ENCODE measurements at regions not wholly inside any gene's neighbourhood (a gene's known extent, or its start where the extent isn't known, plus 50 kb on each side); places are given as distances from the start of the nearest gene placed in this dataset.

DNA sequence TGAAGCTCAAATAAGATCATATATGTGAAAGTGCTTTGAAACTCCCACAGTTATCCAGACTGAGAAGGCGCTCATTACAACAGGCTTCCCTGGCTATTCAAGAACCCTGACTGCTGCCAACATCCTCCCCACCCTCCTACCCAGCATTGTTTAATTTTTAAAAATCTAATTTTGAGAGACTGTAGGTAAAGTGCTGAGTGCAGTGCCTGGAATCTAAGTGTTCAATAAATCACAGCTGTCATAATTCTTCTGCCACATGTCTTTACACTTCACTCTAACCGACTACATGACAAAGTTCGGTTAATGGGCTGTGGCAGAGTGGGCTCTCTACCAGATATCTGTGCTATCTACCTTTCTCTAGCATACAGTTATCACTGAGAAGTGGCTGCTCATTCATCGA lies 255.6 kb upstream of the C9orf72 start:
- CTCF ChIA-PET: no interaction called here
- in situ Hi-C loops (cut with MboI; ENCODE audit: low sequenced_read_pairs): no loop called here

More for the DNA sequence above, 255.6 kb upstream of the C9orf72 start:
- Histone ChIP-seq H2AK5ac (ENCODE audit: low read depth, low read length) (no peak overlapping the region), H3K4ac (ENCODE audit: low read depth, low read length) (no peak overlapping the region), H2BK5ac (ENCODE audit: low read depth, low read length, poor library complexity, severe bottlenecking) (no peak overlapping the region), H2BK15ac (ENCODE audit: low read depth, low read length) (no peak overlapping the region), H3K9ac (ENCODE audit: low read depth, low read length) (no peak overlapping the region), H3K18ac (ENCODE audit: low read depth, low read length) (no peak overlapping the region), H3K9me3 (ENCODE audit: control insufficient read depth, insufficient read depth, low read length) (no peaks in the 10 kb centered on the region), H4K91ac (ENCODE audit: insufficient read depth, low read depth, low read length) (no peak overlapping the region), H3K4me1 (ENCODE audit: control insufficient read depth, insufficient read depth, low read length) (no peaks in the 10 kb centered on the region), H3K4me2 (ENCODE audit: low read depth, low read length) (no peak overlapping the region), H3K14ac (replicated peaks; ENCODE audit: low read depth, low read length) (no peak overlapping the region), H3K4me3 (ENCODE audit: insufficient read depth, low read depth, low read length) (no peak overlapping the region), H3K23ac (ENCODE audit: low read depth, low read length) (no peak overlapping the region), H3K27ac (ENCODE audit: insufficient read depth, low read length) (no peak overlapping the region), H2AK9ac (replicated peaks; ENCODE audit: low read depth, low read length, poor library complexity) (no peak overlapping the region), H2BK120ac (ENCODE audit: low read depth, low read length) (no peak overlapping the region), H3K9me1 (ENCODE audit: insufficient read depth, low read length) (no peaks in the 10 kb centered on the region), H4K5ac (ENCODE audit: low read depth, low read length) (no peak overlapping the region), H3K79me1 (ENCODE audit: low read depth in 1 of 2, low read length in 2 of 2) (no peaks in the 10 kb centered on the region), H3K36me3 (ENCODE audit: control insufficient read depth, insufficient read depth, low read length) (no peaks in the 10 kb centered on the region), H3K27me3 (ENCODE audit: control insufficient read depth, insufficient read depth, low read length) (no peaks in the 10 kb centered on the region), H4K20me1 (ENCODE audit: insufficient read depth, low read length) (no peaks in the 10 kb centered on the region), H2BK20ac (ENCODE audit: low read depth, low read length) (no peak overlapping the region), H4K8ac (ENCODE audit: low read depth in 2 of 2, low read length in 2 of 2) (no peak overlapping the region), H2AFZ (replicated peaks; ENCODE audit: low read length, poor library complexity) (no peak overlapping the region), H3K56ac (ENCODE audit: extremely low read depth, insufficient read depth, low read length) (no peak overlapping the region)
- intact Hi-C loops (cut with micrococcal nuclease): no loop called here
- TF ChIP-seq FOS (IDR thresholded peaks at IDR 0.05; ENCODE audit: low read depth, low read length): no peak
- TF ChIP-seq, protein P1, sequence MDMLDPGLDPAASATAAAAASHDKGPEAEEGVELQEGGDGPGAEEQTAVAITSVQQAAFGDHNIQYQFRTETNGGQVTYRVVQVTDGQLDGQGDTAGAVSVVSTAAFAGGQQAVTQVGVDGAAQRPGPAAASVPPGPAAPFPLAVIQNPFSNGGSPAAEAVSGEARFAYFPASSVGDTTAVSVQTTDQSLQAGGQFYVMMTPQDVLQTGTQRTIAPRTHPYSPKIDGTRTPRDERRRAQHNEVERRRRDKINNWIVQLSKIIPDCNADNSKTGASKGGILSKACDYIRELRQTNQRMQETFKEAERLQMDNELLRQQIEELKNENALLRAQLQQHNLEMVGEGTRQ (IDR thresholded peaks at IDR 0.05; ENCODE audit: low read depth, low read length): no peak
- no peak for TF ChIP-seq POLR2A (IDR thresholded peaks at IDR 0.05; ENCODE audit: low read depth, low read length)
- no peak for TF ChIP-seq MAFK (IDR thresholded peaks at IDR 0.05; ENCODE audit: low read depth, low read length)
- no peak for TF ChIP-seq CHD1 (IDR thresholded peaks at IDR 0.05; ENCODE audit: low read depth, low read length)
- TF ChIP-seq, protein P2, sequence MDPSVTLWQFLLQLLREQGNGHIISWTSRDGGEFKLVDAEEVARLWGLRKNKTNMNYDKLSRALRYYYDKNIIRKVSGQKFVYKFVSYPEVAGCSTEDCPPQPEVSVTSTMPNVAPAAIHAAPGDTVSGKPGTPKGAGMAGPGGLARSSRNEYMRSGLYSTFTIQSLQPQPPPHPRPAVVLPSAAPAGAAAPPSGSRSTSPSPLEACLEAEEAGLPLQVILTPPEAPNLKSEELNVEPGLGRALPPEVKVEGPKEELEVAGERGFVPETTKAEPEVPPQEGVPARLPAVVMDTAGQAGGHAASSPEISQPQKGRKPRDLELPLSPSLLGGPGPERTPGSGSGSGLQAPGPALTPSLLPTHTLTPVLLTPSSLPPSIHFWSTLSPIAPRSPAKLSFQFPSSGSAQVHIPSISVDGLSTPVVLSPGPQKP (IDR thresholded peaks at IDR 0.05; ENCODE audit: borderline replicate concordance, low read depth, low read length): no peak
- TF ChIP-seq MAZ (IDR thresholded peaks at IDR 0.05; ENCODE audit: borderline replicate concordance, low read depth, low read length): no peak
- TF ChIP-seq BHLHE40 (IDR thresholded peaks at IDR 0.05; ENCODE audit: low read depth, low read length): no peak
- TF ChIP-seq SMC3 (IDR thresholded peaks at IDR 0.05; ENCODE audit: low read depth, low read length): no peak
- TF ChIP-seq, protein P3, sequence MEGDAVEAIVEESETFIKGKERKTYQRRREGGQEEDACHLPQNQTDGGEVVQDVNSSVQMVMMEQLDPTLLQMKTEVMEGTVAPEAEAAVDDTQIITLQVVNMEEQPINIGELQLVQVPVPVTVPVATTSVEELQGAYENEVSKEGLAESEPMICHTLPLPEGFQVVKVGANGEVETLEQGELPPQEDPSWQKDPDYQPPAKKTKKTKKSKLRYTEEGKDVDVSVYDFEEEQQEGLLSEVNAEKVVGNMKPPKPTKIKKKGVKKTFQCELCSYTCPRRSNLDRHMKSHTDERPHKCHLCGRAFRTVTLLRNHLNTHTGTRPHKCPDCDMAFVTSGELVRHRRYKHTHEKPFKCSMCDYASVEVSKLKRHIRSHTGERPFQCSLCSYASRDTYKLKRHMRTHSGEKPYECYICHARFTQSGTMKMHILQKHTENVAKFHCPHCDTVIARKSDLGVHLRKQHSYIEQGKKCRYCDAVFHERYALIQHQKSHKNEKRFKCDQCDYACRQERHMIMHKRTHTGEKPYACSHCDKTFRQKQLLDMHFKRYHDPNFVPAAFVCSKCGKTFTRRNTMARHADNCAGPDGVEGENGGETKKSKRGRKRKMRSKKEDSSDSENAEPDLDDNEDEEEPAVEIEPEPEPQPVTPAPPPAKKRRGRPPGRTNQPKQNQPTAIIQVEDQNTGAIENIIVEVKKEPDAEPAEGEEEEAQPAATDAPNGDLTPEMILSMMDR (conservative IDR thresholded peaks at IDR 0.05; ENCODE audit: low read depth, low read length): no peak
- TF ChIP-seq MXI1 (IDR thresholded peaks at IDR 0.05; ENCODE audit: borderline replicate concordance, low read depth, low read length): no peak
- no peak for TF ChIP-seq CEBPB (IDR thresholded peaks at IDR 0.05; ENCODE audit: low read depth, low read length)
- TF ChIP-seq RCOR1 (IDR thresholded peaks at IDR 0.05; ENCODE audit: insufficient replicate concordance, low read length): no peak
- no peak for TF ChIP-seq RFX5 (IDR thresholded peaks at IDR 0.05; ENCODE audit: low read depth, low read length)
- no peak for TF ChIP-seq RAD21 (IDR thresholded peaks at IDR 0.05; ENCODE audit: low read length)
- no peak for TF ChIP-seq NFE2L2 (IDR thresholded peaks at IDR 0.05; ENCODE audit: low read depth, low read length)
- DNase-seq (no peak), ATAC-seq (ENCODE audit: low read depth) (no peak)
- POLR2A ChIA-PET (ENCODE audit: unreplicated experiment): no interaction called here
- no TSS peak for BruUV-seq (replicated peaks)
- WGBS, 2 experiments (ENCODE audit: extremely low coverage in 2 of 2, insufficient read length in 1 of 2): no CpG with 5 or more reads among the region's 4 CpGs
- dilution Hi-C loops (cut with HindIII; ENCODE audit: low sequenced_read_pairs, unreplicated experiment): no loop called here
